Loucy (cell line): ENCODE measurements at regions not wholly inside any gene's neighbourhood (a gene's known extent, or its start where the extent isn't known, plus 50 kb on each side); places are given as distances from the start of the nearest gene placed in this dataset.
"Not testable (repeated sequence)": the region's sequence is repeated elsewhere in the genome, so short reads cannot be mapped to it uniquely, and the experiment has no call there.

Experiments used
- H2AFZ ChIP-seq: fragments of 200-600 bp; sonication (generic); 2 replicates; pipeline ENCODE4 v1.6.0; 2016; ENCODE audit warnings: antibody characterized with exemption, mild to moderate bottlenecking, low read length, moderate library complexity
- H3F3A ChIP-seq: fragments of 200-600 bp; 2 replicates; pipeline ENCODE4 v1.6.0; 2016; ENCODE audit warnings: antibody characterized with exemption, low read depth, mild to moderate bottlenecking
- H3K27me3 ChIP-seq: fragments of 200-600 bp; sonication (generic); 2 replicates; pipeline ENCODE4 v1.6.1; 2014; ENCODE audit warnings: low read length, mild to moderate bottlenecking; ENCODE audit not compliant: insufficient read depth, poor library complexity, severe bottlenecking
- H3K36me3 ChIP-seq: fragments of 200-600 bp; sonication (generic); 2 replicates; pipeline ENCODE4 v1.6.1; 2016; ENCODE audit warnings: low read length; ENCODE audit not compliant: insufficient read depth
- H3K4me1 ChIP-seq: fragments of 200-600 bp; sonication (generic); 2 replicates; pipeline ENCODE4 v1.5.1; 2014; ENCODE audit warnings: low read length, mild to moderate bottlenecking; ENCODE audit not compliant: insufficient read depth, poor library complexity, severe bottlenecking
- H3K4me2 ChIP-seq: fragments of 200-600 bp; sonication (generic); 2 replicates; pipeline ENCODE4 v1.6.0; 2014; ENCODE audit warnings: antibody characterized with exemption, low read length, low read depth, mild to moderate bottlenecking; ENCODE audit not compliant: poor library complexity, severe bottlenecking
- H3K4me3 ChIP-seq: fragments of 200-600 bp; sonication (generic); 2 replicates; pipeline ENCODE4 v1.5.1; 2014; ENCODE audit warnings: low read length, mild to moderate bottlenecking, mixed read lengths; ENCODE audit not compliant: poor library complexity, severe bottlenecking
- H3K79me2 ChIP-seq: fragments of 200-600 bp; sonication (generic); 2 replicates; pipeline ENCODE4 v1.6.1; 2014; ENCODE audit warnings: low read length; ENCODE audit not compliant: insufficient read depth
- H3K9ac ChIP-seq: fragments of 200-600 bp; sonication (generic); 2 replicates; pipeline ENCODE4 v1.6.0; 2014; ENCODE audit warnings: mild to moderate bottlenecking, low read depth, low read length, moderate library complexity; ENCODE audit not compliant: poor library complexity, severe bottlenecking
- H3K9me2 ChIP-seq: fragments of 200-600 bp; sonication (generic); replicated peaks from 2 replicates; pipeline ENCODE4 v1.6.1; 2016; ENCODE audit warnings: low read depth, low read length, mixed read lengths
- H3K9me3 ChIP-seq: fragments of 200-600 bp; sonication (generic); 2 replicates; pipeline ENCODE4 v1.6.1; 2014; ENCODE audit warnings: mild to moderate bottlenecking, antibody characterized with exemption, low read length, low read depth; ENCODE audit not compliant: insufficient read depth
- H4K20me1 ChIP-seq: fragments of 200-600 bp; sonication (generic); 2 replicates; pipeline ENCODE4 v1.6.0; 2014; ENCODE audit warnings: antibody characterized with exemption, low read length, mild to moderate bottlenecking; ENCODE audit not compliant: insufficient read depth, poor library complexity, severe bottlenecking
- EZH2phosphoT487 ChIP-seq: fragments of 200-600 bp; IDR thresholded peaks from 2 replicates; pipeline ENCODE4 v1.6.1; 2018; ENCODE audit warnings: antibody characterized with exemption, mild to moderate bottlenecking, moderate library complexity, borderline replicate concordance
- TF ChIP-seq, protein P1 (sequence below): fragments of 200-600 bp; sonication (generic); conservative IDR thresholded peaks from 2 replicates; pipeline ENCODE4 v1.5.1; 2014; ENCODE audit warnings: mild to moderate bottlenecking, antibody characterized with exemption, low read length

DNA sequence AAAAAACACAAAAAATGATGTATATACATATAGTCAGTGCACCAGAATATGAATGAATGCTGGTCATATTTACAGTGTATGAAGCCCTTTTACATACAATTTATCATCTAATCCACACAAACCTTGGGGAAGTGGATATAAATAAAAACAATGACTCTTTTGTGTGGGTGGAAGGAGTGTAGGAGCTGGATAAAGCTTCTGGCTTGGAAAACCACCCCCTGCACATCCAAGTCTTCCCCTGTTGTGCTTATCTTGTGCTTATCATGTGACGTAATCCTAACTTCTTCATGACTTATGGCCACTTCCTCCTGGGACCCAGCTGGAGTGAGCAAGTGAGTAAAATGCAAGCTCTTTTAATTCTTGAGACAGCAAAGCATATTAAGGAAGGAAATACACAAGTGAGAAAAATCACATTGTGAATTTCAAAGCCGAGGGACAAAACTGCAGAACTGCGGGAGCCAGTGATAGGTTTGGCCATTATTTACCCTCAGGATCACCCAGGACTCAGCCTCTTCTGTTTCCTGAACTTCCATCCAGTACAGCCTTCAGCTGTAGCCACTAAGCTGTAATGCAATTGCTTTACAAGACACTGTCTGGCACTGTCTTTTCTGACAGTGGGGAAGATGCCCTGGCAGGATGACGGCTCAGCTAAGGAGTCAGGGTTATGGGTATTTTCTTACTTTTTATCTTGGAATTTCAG lies 104.0 kb upstream of the PPM1J start:
- H3K4me1 ChIP-seq: peaks cover 5% of the 10 kb centered on the region
- H2AFZ ChIP-seq: no peak overlapping the region; the same call in 1 of the 2 replicates
- H3K9me3 ChIP-seq: no peaks in the 10 kb centered on the region
- no peaks in the 10 kb centered on the region for H3K9me2 ChIP-seq
- no peaks in the 10 kb centered on the region for H3K27me3 ChIP-seq
- H3K4me2 ChIP-seq: no peak overlapping the region
- TF ChIP-seq EZH2phosphoT487: no peak
- no peaks in the 10 kb centered on the region for H3F3A ChIP-seq
- H3K36me3 ChIP-seq: no peaks in the 10 kb centered on the region
- H3K4me3 ChIP-seq: no peak overlapping the region
- H3K9ac ChIP-seq: no peak overlapping the region
- no peaks in the 10 kb centered on the region for H4K20me1 ChIP-seq
- H3K79me2 ChIP-seq: no peaks in the 10 kb centered on the region

GRCh38 chr1:112817555-112818373 lies 102.6 kb upstream of the PPM1J start:
- Histone ChIP-seq H3K79me2 (no peaks in the 10 kb centered on the region), H3K27me3 (no peaks in the 10 kb centered on the region), H3K4me1 (peaks cover 5% of the 10 kb centered on the region), H3K4me2 (no peak overlapping the region), H3K4me3 (no peak overlapping the region), H3K9me2 (no peaks in the 10 kb centered on the region), H3K9me3 (no peaks in the 10 kb centered on the region), H3K9ac (no peak overlapping the region), H3K36me3 (no peaks in the 10 kb centered on the region), H2AFZ (no peak overlapping the region), H4K20me1 (no peaks in the 10 kb centered on the region), H3F3A (no peaks in the 10 kb centered on the region)
- TF ChIP-seq, protein P1, sequence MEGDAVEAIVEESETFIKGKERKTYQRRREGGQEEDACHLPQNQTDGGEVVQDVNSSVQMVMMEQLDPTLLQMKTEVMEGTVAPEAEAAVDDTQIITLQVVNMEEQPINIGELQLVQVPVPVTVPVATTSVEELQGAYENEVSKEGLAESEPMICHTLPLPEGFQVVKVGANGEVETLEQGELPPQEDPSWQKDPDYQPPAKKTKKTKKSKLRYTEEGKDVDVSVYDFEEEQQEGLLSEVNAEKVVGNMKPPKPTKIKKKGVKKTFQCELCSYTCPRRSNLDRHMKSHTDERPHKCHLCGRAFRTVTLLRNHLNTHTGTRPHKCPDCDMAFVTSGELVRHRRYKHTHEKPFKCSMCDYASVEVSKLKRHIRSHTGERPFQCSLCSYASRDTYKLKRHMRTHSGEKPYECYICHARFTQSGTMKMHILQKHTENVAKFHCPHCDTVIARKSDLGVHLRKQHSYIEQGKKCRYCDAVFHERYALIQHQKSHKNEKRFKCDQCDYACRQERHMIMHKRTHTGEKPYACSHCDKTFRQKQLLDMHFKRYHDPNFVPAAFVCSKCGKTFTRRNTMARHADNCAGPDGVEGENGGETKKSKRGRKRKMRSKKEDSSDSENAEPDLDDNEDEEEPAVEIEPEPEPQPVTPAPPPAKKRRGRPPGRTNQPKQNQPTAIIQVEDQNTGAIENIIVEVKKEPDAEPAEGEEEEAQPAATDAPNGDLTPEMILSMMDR: no peak
- no peak for TF ChIP-seq EZH2phosphoT487

DNA sequence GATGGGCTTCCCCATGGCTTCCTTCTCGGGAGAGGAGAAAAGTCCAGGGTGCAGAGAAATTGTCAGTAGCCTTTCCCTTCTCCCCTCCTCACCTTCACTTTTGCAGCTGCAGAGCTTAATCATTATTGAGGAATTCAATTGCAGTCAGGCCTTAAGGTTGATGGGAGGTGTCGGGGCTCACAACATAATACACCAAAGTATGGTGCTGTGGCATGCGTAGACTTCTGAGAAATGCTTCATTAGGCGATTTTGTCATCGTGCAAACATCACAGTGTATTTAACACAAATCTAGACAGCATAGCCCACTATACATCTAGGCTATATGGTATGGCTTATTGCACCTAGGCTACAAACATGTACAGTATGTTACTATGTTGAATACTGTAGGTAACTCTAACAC lies 100.2 kb upstream of the PPM1J start:
- H2AFZ ChIP-seq: no peak overlapping the region
- no peak overlapping the region for H3K4me3 ChIP-seq
- TF ChIP-seq, protein P1: no peak
- TF ChIP-seq EZH2phosphoT487: no peak
- no peaks in the 10 kb centered on the region for H3K9me3 ChIP-seq
- no peak overlapping the region for H3K4me2 ChIP-seq
- no peaks in the 10 kb centered on the region for H3K27me3 ChIP-seq
- H3K36me3 ChIP-seq: no peaks in the 10 kb centered on the region
- H3K79me2 ChIP-seq: no peaks in the 10 kb centered on the region
- H3F3A ChIP-seq: no peaks in the 10 kb centered on the region
- peaks cover 5% of the 10 kb centered on the region for H3K4me1 ChIP-seq
- H3K9ac ChIP-seq: no peak overlapping the region
- no peaks in the 10 kb centered on the region for H3K9me2 ChIP-seq
- H4K20me1 ChIP-seq: no peaks in the 10 kb centered on the region

GRCh38 chr1:112814645-112815044 lies 99.5 kb upstream of the PPM1J start:
- not testable (repeated sequence) for H3K27me3 ChIP-seq, H3F3A ChIP-seq, H3K9ac ChIP-seq, H3K9me3 ChIP-seq, H3K4me2 ChIP-seq, H3K9me2 ChIP-seq, H3K4me3 ChIP-seq, H3K36me3 ChIP-seq, H4K20me1 ChIP-seq, H3K4me1 ChIP-seq, H2AFZ ChIP-seq, H3K79me2 ChIP-seq
